Germinal center (tissue), 1 donor: ENCODE measurements at regions not wholly inside any gene's neighbourhood (a gene's known extent, or its start where the extent isn't known, plus 50 kb on each side); places are given as distances from the start of the nearest gene placed in this dataset.
"Not testable (repeated sequence)": the region's sequence is repeated elsewhere in the genome, so short reads cannot be mapped to it uniquely, and the experiment has no call there.

ENCODE experiments used
- DNase-seq: peaks from one replicate; pipeline ENCODE4 v3.0.0; 2012; ENCODE audit warnings: mixed read lengths, low spot score

DNA sequence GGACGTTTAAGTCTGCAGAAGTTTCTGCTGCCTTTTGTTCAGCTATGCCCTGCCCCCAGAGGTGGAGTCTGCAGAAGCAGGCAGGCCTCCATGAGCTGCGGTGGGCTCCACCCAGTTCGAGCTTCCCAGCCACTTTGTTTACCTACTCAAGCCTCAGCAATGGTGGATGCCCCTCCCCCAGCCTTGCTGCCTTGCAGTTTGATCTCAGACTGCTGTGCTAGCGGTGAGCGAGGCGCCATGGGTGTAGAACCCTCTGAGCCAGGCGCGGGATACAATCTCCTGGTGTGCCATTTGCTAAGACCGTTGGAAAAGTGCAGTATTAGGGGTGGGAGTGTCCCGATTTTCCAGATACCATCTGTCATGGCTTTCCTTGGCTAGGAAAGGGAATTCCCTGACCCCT is 351.4 kb upstream of the MTNR1B start:
- DNase-seq: not testable (repeated sequence)

DNA sequence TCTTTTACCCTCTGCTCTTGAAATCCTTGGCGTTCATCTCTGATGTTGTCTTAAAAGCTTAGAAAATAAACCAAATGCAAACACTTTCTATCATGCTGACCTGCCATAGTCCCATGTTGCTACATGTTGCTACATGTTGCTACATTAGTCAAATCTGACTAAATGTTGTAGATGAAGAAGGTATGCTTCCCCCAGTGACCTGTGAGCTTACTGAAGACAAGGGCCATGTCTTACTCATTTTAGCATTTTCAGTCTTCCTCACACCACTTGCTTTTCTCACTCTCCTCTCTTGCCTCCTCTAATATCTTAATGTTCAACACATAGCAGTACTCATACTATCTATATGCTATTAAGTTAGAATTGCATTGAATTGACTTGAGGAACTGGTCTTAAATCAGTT is 346.4 kb upstream of the MTNR1B start:
- DNase-seq: no peak

DNA sequence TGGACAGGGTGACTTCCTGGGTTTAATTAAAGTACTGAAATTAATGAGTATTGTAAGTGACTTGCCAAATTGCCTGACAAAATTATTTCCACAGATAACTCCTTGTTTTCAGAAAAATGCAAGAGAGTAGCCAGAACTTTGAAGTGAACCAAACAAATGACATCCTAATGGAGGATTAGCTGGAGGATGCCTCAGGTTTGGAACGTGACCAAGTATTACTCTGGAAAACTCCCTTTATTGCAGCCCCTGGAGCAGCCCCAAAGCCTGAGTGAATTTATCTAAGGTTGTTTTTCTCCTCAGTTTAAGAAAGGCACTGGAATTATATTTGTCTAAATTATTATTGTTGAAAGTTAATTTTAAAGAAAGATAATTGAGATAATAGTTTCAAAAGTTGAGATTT is 343.6 kb upstream of the MTNR1B start:
- no peak for DNase-seq

DNA sequence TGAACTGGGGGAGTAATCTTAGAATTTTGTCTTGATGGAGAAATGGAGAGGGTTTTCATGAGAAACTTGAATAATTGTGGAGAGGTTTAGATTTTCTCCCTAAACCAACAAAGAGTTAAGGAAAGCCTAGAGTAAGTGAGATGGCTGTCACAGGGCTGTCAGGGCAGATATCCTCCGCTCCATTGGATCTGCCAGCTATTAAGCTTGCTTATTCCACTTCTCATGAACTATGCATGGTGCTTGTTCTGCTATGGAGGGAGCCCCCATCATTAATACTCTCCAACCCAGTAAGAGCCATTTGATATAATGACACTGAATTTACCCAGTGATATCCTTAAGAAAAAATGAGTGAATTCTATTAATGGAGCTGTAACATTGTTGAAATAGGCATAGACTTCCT is 342.8 kb upstream of the MTNR1B start:
- no peak for DNase-seq

DNA sequence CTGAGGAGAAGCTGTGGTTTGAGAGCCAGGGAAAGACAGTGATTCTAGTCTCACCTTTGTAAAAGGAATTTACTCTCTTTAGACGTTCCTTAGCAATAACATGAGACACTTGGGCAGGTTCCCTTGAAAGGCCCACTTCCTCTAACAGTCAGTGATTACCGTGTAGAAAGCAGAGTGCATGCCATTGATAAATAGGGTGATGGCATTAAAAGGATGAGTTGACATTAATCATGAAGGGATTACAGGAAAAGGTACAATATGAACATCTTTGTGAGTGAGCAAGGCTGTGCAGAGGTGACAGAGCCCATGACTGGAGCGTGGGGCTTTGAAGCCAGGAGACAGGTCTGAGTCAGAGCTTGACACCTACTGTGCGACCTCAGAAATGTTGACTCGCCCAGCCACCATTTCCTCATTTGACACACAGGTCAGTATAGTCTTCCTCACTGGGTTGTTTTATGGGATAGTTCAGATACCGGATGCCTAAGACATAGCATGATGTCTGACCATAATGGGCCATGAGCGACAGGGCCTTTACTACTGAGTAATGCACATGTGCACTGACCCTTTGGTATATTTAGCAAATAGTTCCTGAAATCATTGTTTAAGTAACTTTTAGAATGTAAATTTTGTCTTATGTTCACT is 341.7 kb upstream of the MTNR1B start:
- no peak for DNase-seq

DNA sequence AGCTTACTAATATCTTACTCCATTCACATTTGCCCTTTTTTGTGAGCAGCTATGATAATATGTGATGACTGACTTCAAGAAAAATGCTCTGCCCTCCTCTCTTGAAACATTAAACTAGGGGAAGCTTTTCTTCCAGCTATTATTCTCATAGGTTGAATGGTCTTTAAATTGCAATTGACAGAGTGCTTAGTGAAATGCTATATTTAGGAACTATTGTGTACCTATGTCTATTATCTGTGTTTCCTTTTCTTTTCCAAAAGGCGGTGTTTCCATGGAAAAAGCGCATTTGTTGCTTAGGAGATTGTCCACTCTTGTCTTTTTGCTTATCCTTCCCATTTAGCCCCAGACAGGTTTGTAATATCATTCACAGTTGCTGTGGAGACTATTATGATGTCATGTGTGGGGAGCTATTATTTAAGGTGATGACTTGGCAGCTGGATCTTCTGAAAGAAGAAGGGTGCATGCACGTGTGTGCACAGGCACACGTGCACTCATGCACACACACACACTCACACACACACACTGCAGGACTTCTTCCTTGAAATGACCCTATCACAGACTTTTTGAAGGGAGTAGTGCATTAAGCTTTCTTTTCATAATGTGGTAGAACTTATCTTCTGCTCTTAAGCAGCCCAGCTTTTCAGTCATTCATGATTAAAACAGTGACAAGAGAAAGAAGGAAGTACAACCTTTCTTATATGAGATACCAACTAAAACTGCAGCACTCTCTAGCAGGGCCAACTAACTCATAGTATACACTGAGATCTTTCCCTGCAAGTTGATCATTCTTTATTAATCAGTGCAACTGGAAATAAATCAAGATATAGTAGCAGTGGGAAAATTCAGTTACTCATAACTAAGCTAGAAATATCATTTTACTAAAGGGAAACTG is 340.8 kb upstream of the MTNR1B start:
- no peak for DNase-seq

DNA sequence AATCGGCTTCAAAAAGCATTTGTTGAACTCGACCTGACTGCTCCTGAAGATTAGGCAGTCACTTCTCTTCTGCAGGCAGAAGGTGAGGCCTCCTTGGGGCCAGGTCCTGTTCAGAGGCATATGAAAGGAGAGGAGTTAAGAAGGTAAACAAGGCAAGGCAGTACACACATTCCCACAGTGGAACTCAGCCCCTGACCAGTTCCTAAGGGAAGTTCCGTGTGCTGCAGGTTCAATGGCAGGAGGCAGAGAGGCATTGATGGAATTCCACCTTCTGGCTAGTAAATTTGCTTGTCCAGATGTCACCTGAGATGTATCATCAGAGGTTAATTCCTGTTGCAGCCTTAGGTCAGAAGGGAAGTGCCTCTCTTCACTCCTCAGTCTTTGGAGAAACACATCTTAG is 337.0 kb upstream of the MTNR1B start:
- no peak for DNase-seq

DNA sequence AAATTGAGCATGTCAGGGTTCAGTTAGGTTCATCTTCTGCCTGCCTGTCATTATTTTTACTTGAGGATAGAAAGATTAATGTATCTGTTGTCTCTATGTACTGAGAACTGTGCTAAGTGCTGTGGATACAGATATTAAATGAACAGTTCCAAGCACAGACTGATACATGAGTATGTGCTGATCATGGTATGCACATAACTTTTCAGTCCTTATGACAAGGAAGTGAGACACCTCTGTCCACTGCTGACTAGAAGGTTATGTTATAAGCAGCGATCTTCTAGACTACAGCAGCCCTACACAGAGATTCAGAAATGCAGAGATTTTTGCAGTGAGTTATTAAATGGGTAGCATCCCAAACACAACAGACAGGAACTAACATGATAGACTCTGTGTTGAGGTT is 335.6 kb upstream of the MTNR1B start:
- no peak for DNase-seq

DNA sequence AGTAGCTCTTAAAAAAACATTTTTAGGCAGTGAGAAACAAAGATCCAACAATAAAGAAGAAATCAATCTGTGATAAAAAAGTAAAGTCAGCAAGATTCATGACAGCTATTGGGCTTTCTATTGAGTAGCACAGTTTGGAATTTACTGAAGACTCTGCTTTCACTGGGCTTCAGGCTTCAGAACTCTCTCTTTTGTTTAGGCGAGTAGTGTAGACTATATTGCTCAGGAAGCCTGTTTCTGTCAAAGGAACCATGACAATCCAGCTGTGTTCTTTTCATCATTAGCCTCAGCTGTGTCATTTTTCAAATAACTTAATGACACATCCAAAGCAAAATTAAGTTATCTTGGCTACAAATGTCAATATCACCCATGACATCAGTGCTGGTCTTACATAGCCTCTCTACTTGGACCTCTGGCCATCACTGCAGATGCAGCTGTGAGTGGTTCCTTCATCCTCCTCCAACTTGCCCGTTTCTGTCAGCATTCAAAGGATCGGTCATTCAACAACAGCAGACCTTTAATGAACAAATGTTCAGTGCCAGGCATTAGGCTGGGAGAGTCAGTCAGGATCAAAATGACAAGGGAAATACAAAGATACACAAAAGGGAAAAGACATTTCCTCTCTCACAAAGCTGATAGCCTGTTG is 332.8 kb upstream of the MTNR1B start:
- DNase-seq: no peak

DNA sequence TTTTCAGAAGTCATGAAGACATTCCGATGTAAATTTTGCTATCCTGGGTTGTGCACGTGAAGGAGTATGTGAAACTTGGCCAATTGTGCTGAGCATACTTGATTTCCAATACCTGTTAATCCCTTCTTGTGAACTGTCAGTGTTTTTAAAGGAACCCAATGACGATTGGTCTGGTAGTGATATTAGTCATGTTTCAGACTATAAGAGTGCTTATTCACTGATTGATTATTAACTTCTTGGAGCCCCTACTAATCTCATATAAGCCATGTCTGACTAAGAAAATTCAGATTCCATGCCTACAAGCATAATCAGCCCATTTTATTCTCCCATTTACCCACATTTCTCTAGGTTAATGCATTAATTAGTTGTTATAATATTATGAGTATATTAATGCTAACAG is 330.8 kb upstream of the MTNR1B start:
- no peak for DNase-seq

DNA sequence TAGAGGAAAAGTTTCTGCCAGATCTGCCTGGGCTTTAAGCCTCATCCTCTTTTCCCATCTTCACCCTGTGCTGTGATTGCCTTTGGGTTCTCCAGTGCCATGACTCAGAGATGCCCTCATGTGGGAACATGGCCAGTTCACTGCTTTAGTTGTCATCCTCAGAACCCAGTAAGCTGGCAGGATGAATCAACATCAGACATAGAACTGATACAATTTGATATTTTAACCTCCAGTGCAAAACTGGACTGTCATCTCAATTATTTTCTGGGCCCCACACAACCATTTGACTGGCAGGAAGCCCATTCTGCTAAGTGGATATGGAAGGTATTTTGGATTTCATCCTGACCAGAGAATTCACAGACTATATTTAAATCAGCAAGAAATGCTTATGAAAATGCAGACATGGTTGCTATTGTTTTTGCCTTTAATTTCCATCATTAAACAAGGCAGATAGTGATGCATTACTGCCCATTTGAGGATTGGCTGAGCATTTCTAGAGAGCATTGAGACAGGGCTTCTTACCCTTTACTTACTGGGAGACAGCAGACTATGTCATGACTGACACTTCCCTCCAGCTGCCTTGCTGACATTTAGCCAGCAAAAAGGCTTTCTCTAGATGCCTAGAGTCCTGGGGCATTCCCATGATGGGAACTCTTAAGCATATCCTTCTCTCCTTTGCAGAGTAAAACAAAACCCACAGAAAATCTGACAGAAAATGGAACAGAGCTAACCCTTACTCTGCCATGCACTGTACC is 327.1 kb upstream of the MTNR1B start:
- DNase-seq: no peak

DNA sequence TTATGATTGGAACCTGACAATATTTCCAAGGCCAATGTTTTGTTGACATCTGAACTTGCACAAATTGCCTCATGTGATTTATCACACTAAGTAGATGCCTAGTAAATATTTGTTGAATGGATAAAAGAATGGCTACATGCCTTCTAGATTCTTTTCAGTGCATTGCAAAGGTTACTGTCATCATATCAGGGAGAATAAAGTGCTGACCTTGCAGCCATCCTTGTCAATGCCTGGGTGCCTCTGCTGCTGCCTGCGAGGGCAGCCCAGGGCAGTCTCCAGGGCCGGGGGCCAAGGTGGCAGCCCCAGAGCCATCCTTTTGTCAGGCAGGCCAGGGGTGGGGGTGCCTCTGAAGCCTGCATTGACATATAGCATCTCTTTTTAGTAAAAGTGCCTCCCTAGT is 325.6 kb upstream of the MTNR1B start:
- DNase-seq: no peak

DNA sequence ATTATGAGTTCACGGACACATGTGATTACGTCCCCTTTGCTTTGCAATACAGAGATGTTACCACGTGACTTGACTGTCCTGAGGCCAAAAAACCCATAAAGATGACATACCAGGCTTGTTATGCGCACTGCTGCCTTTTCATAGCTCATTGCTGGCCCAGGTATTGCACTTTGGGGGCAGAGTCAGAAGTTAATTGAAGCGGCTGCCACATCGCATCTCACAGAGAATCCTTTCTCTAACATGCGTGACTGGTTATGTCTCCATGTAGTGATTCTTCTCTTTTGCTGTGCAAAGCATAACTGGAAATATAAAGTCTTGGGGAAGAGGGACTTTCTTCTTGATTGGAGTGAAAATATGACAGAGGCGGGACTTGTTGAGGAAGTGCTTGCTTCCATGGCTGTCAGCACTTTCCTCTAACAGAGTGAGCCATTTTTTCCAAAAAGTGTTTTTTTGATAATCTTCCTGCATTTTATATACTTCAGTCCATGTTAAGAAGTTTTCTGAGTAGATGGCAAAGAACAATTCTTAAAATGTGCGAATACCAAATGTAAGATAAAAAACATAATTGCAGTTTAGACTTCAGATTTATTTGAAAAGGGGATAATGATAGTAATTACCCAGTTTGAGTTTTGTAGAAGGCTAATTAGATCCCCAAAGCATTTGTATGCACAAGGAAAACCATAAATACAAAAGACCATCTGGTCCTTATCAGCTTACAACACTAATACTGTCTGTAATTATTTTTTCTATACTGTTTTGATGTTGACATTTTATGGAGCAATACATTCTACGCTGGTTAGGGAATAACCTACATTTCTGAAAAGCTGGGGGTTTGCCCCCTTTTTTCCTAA is 324.6 kb upstream of the MTNR1B start:
- DNase-seq: no peak

DNA sequence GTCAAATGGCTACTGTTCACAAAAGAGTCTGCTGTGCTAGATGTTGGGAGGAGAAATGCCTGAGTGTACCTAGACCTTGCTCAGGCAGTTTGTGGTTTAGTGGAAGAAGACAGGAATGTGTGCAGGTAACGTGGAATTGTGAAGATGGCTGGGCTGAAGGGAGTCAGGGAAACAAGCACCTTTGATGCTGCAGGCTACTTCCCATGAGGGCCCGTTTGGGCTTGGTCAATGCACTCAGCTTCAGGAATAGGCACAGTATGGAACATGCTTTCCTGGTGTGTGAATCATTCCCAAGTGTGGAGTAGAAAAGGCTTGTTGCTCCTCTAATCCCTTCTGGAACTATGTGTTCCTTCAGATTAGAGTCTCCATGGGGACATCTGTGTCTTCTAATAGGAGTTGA is 318.3 kb upstream of the MTNR1B start:
- no peak for DNase-seq

DNA sequence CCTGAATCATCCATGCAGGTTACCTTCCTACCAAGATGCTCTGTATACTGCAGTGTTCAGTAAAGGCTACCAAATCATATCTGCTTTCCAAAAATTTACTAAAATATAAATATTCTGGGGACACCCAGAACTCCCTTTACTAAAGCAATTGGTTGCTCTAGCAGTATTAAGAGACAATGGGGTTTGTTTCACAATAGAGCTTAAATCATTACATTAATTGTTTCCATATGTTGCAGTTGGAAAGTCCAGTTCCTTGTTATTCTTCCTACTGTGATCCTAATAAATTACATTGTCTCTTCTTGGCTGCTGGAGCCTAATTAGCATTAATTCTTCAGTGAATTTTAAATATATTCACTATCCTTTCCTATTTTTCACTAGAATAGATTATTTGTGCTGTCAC is 316.0 kb upstream of the MTNR1B start:
- no peak for DNase-seq

DNA sequence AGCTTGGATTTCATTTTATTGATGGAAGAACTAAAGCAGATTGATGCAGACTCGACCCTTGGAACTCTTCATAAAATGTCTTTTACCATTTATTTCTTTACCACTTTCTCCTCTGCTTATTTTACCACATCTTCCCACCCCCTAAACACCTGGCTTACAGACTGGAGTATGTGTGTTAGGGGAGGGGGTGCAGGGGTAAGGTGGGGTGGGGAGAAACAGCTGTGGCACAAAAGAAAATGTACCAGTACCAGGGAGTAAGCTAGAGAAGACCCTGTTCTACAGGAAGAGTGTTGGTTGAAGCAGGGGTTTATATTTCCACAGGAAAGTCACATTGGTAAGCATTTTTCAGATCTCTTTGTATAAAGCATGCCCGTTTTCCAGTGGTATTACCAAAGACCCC is 312.7 kb upstream of the MTNR1B start:
- DNase-seq: no peak

DNA sequence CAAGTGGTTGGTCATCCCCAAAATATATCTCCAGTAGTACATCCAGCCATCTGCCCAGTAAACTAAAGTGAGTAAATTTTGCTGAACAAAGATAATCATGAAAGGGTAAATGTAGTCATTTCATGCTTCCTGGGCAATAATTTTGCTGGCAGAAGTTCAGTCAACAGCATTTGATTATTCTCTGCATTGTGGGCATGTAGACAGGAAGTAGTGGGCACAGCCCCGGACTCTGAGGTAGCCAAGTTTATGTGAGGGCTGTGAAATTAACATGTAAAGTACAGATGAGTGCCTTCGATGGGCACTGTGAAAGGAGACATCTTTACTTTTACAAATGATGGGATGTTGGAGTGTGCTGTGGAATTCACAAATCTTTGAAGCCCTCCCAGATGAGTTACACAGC is 312.2 kb upstream of the MTNR1B start:
- no peak for DNase-seq

DNA sequence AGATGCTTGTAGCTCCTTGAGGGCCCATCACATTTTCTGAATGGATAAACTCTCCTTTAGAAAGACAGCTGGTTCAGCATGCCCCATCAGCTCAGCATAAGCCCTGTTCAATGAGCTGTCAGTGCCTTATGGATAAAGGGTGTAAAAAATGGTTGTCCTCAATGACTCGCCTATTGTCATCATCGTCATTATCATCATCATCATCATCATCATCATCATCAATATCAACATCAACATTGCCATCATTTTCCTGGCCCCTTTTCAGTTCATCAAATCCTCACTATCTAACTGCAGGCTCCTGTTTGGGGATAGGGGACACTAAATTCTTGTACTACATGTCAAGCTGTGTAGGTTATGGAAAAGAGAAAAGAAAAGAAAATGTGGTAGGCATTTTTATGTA is 310.7 kb upstream of the MTNR1B start:
- no peak for DNase-seq

DNA sequence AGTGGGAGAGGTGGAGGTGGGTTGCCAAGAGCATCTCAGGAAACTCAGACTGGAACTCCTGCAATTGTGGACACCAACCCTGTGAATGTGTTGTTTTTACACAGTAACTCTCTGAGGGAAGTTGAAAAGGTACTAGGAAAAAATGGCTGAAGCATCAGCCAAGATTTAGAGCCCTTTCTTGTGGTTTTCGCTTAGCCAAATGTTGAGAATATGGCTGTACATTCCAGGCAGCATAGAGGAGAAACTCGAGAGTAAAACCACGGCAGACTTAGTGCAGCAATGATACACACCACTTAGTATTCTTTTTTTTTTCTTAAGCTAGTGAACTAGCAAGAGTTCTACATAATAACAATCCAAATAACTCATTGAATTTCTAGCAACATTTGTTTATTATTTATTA is 309.7 kb upstream of the MTNR1B start:
- no peak for DNase-seq

DNA sequence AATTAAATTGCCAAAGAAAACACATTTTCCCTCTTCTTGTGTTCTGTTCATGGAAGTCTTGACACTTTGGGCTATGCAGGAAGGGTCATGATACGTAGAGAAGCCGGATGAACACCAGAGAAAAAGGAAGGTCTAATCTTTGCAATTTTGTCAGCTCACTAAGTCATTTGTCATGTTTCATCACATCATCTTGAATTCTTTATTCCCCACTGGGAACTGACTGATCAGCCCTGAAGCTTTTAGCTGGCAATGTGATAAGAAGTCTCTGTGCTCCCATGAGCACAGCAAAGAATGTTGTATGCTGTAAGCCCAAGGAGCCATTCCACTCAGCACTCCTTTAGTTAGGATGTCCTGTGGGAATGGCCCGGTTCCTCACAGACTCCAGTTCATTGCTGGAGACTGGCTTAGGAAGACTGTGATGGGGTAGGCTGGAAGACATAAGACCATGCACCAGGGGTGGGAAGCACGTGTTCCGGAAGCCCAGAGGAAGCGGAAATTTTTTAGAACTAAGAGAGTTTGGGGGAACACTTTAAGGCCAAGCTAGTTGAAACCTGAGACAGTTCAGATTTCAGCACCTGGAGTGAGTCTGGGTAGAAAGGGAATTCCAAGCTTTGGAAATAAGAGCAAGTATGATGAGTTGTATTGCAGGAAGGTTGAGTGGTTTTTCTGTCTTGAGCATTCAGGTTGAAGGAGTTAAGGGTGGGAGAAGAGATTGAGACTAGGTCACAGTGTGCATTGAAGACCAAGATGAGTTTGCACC is 306.7 kb upstream of the MTNR1B start:
- no peak for DNase-seq

DNA sequence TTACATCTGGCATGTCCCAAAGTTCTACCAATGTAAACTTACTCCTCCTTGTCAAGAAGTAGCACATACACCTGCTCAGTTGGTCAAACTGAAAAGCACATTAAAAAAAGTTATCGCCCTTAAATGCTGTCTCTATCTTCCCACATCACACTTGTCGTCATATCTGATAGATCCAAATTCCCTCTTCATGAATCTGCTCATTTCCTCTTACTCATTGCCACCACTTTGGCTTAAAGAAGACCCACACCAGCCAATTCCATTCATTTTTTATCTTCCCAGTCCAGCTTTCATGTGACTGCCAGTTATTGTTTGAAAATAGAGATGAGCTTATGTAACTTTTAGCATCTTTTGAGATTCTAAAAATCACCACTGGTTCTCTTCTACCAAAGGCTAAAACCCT is 305.9 kb upstream of the MTNR1B start:
- no peak for DNase-seq
